MM.1S (cell line): ENCODE measurements at regions not wholly inside any gene's neighbourhood (a gene's known extent, or its start where the extent isn't known, plus 50 kb on each side); places are given as distances from the start of the nearest gene placed in this dataset.

Experiments
- CTCF ChIP-seq: fragments of 300-600 bp; sonication (generic); IDR thresholded peaks from 2 replicates; pipeline ENCODE4 v1.5.1; 2016; ENCODE audit warnings: antibody characterized with exemption, low read length, mixed read lengths
- EZH2 ChIP-seq: fragments of 300-600 bp; sonication (generic); optimal IDR thresholded peaks from 2 replicates; pipeline ENCODE3; 2017; ENCODE audit warnings: low read depth, mild to moderate bottlenecking, antibody characterized with exemption, low read length, mixed read lengths

- TF ChIP-seq CTCF (no peak), EZH2 (no peak)
These were observed 58.8 kb upstream of the ZNF804B start for GRCh38 chr7:88700725-88701124.
